ENCODE measurements at regions not wholly inside any gene's neighbourhood (a gene's known extent, or its start where the extent isn't known, plus 50 kb on each side); places are given as distances from the start of the nearest gene placed in this dataset.

DNA sequence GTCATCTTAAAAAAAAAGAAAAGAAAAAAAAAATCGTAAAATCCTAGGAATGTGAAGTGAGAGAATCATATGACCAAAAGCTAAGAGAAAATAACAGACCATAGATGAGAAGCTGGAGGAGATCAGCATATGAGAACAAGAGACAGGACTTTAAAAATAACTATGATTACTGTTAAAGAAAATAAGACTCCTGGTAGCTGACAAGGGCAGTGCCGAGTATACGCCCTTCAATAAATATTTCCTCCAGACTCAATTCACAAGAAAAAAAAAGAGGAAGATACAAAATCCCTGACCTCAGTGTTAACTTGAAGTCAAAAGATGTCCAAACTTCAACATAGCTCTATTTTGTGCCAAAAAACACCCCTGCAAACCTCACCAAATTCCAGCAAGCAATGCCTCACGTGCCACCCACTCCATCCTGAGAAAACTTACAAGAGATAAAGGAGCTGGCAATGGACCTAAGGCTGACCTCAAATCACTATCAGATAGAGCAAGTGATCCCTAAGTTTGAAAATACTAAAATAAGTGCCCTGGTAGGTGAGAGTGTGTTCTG is 817.2 kb downstream of the SOCS6 start:
- TF ChIP-seq, protein P1, sequence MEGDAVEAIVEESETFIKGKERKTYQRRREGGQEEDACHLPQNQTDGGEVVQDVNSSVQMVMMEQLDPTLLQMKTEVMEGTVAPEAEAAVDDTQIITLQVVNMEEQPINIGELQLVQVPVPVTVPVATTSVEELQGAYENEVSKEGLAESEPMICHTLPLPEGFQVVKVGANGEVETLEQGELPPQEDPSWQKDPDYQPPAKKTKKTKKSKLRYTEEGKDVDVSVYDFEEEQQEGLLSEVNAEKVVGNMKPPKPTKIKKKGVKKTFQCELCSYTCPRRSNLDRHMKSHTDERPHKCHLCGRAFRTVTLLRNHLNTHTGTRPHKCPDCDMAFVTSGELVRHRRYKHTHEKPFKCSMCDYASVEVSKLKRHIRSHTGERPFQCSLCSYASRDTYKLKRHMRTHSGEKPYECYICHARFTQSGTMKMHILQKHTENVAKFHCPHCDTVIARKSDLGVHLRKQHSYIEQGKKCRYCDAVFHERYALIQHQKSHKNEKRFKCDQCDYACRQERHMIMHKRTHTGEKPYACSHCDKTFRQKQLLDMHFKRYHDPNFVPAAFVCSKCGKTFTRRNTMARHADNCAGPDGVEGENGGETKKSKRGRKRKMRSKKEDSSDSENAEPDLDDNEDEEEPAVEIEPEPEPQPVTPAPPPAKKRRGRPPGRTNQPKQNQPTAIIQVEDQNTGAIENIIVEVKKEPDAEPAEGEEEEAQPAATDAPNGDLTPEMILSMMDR (IDR thresholded peaks at IDR 0.05): no peak
- no peak for TF ChIP-seq POLR2A (IDR thresholded peaks at IDR 0.05)

Measured in right lobe of liver (tissue), 4 donors.